PC-9 (cell line): ENCODE measurements at regions not wholly inside any gene's neighbourhood (a gene's known extent, or its start where the extent isn't known, plus 50 kb on each side); places are given as distances from the start of the nearest gene placed in this dataset.

Source experiments
- EZH2 ChIP-seq: fragments of 200-600 bp; sonication (generic); IDR thresholded peaks from 2 replicates; pipeline ENCODE4 v1.8.0; 2017; ENCODE audit warnings: antibody characterized with exemption, low read depth
- TF ChIP-seq, protein P1 (sequence below): fragments of 200-600 bp; sonication (generic); conservative IDR thresholded peaks from 2 replicates; pipeline ENCODE4 v1.6.1; 2017; ENCODE audit warnings: mixed run types, antibody characterized with exemption, mild to moderate bottlenecking, moderate library complexity

DNA sequence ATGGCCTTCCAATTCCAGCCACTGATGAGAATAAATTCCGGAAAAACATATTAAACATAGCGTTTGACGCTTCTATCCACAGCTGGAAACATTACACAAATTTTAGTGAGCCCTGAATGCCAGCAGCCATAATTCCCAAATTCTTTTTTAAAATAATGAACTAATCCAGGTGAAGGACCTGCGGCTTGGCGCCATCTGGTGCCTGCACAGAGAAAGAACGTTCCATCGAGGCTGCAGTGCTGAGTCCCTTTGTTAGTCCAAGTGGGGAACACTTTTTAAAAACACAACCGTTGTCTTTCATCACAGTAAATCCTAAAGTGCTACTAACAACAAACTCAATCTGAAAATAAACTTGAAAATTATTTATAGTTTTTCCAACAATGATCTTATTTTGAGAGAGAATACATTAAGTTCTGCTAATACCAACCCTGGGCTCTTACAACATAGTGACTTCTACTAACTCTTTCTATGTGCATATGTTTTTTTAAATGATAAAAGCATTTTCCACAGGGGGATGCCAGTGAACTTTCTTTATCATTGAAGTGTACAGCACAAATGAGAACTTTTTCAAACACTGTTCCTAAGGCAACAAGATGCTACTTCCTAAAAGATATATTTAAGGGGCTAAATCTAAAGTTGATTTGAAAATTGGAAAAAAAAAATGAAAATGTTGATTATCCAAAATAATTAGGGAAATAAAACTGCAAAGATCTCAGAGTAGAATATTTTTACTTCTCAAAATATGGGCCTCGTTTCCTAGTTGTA is 166.9 kb upstream of the RNF32 start:
- TF ChIP-seq, protein P1, sequence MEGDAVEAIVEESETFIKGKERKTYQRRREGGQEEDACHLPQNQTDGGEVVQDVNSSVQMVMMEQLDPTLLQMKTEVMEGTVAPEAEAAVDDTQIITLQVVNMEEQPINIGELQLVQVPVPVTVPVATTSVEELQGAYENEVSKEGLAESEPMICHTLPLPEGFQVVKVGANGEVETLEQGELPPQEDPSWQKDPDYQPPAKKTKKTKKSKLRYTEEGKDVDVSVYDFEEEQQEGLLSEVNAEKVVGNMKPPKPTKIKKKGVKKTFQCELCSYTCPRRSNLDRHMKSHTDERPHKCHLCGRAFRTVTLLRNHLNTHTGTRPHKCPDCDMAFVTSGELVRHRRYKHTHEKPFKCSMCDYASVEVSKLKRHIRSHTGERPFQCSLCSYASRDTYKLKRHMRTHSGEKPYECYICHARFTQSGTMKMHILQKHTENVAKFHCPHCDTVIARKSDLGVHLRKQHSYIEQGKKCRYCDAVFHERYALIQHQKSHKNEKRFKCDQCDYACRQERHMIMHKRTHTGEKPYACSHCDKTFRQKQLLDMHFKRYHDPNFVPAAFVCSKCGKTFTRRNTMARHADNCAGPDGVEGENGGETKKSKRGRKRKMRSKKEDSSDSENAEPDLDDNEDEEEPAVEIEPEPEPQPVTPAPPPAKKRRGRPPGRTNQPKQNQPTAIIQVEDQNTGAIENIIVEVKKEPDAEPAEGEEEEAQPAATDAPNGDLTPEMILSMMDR: peak; percentile 88
- TF ChIP-seq EZH2: no peak
